Upper lobe of left lung (tissue), 6 donors: ENCODE measurements at regions not wholly inside any gene's neighbourhood (a gene's known extent, or its start where the extent isn't known, plus 50 kb on each side); places are given as distances from the start of the nearest gene placed in this dataset.

ENCODE experiments used
- ATAC-seq, 2 donors: fragments of 200-7000 bp; cut with Tn5 transposase; one replicate each; pipeline ENCODE4 v1.9.1; 2022; ENCODE audit warnings: mild to moderate bottlenecking in 2 of 2, moderate library complexity in 2 of 2; ENCODE audit not compliant: low FRiP score in 2 of 2
- DNase-seq, 2 donors: peaks; one replicate each; pipeline ENCODE4 v3.0.0-alpha.2; 2019 to 2020
- H3K27ac ChIP-seq, 4 donors: fragments of 200-600 bp; sonication (generic); one replicate each; pipeline ENCODE4 v1.5.1; 2016 to 2019
- H3K27me3 ChIP-seq, 4 donors: fragments of 200-600 bp; sonication (generic); one replicate each; pipeline ENCODE4 v1.5.1; 2017 to 2019
- H3K36me3 ChIP-seq, 4 donors: fragments of 200-600 bp; sonication (generic); one replicate each; pipeline ENCODE4 v1.5.1; 2016 to 2019
- H3K4me1 ChIP-seq, 4 donors: fragments of 200-600 bp; sonication (generic); one replicate each; pipeline ENCODE4 v1.5.1; 2018 to 2019
- H3K4me3 ChIP-seq, 4 donors: fragments of 200-600 bp; sonication (generic); one replicate each; pipeline ENCODE4 v1.5.1; 2017 to 2019; ENCODE audit warnings: mild to moderate bottlenecking in 2 of 4, moderate library complexity in 1 of 4
- H3K9me3 ChIP-seq, 4 donors: fragments of 200-600 bp; sonication (generic); one replicate each; pipeline ENCODE4 v1.5.1; 2018 to 2019
- EP300 ChIP-seq, 4 donors: sonication (generic); formaldehyde crosslinking; IDR thresholded peaks; one replicate each; pipeline ENCODE4 v1.5.1; 2017; ENCODE audit warnings: antibody characterized with exemption in 4 of 4, control low read depth in 2 of 4
- POLR2A ChIP-seq, 4 donors: fragments of 450-650 bp; IDR thresholded peaks; one replicate each; pipeline ENCODE4 v1.5.1; 2016 to 2017; ENCODE audit warnings: antibody characterized with exemption in 4 of 4, mild to moderate bottlenecking in 2 of 4
- POLR2AphosphoS5 ChIP-seq, 2 donors: sonication (generic); formaldehyde crosslinking; IDR thresholded peaks; one replicate each; pipeline ENCODE4 v1.5.1; 2017; ENCODE audit warnings: antibody characterized with exemption in 2 of 2
- WGBS, 2 donors: methylation state at CpG; one replicate each; pipeline ENCODE4 v1.1.5; 2017 to 2018; 5-methylcytosine and 5-hydroxymethylcytosine counted together
- TF ChIP-seq, protein P1 (sequence below), 6 experiments: fragments of 450-650 bp in 4 of 6; fragments of 200-600 bp in 2 of 6; sonication (generic) in 2 of 6; IDR thresholded peaks; one replicate each; pipeline ENCODE4 v1.5.1; 2016 to 2019; ENCODE audit warnings: antibody characterized with exemption in 6 of 6
- donor health status: DM: no; HTN: no; CAD: no; lungs with moderate emphysema.
- donor health status: DM: no; HTN: yes; CAD: no; lungs with severe emphysema.

DNA sequence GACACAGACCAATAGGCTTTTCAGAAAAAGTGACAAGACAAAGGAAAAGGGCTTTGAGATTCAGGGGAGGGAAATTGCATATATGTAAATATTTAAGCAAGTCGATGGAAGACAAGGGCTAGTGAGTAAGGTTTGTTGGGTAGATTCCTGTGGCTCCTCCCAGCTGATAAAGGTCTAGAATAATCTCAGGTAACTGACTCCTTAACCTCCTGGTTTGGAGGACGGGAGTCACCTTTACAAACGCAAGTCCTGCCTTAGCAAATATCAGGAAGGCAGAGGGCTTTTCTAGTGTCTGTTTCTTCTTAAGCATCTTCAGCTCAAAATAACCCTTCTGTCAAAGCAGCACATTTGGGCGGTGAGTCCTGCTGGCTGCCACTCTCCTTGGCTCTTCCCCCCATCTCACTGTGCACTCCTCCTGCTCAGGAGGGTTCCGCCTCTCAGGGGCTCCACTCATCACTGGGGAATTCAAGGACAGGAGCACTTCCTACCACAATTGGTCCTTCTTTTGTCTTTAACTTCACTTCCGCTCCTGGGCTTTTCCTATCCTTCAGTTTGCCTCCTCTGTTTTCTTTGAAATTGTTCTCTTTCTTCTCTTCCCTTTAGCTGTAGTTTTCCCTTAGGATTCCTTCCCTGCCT lies 496.3 kb upstream of the KLF6 start:
- H3K27ac ChIP-seq: peak overlapping the region; percentile 36 to 76 (median 62)
- H3K9me3 ChIP-seq: no peaks in the 10 kb centered on the region
- DNase-seq (no peak), ATAC-seq (no peak)
- no peak for TF ChIP-seq EP300 (IDR thresholded peaks at IDR 0.05)
- no peak for TF ChIP-seq POLR2A (IDR thresholded peaks at IDR 0.05)
- TF ChIP-seq POLR2AphosphoS5 (IDR thresholded peaks at IDR 0.05): no peak
- TF ChIP-seq, protein P1, sequence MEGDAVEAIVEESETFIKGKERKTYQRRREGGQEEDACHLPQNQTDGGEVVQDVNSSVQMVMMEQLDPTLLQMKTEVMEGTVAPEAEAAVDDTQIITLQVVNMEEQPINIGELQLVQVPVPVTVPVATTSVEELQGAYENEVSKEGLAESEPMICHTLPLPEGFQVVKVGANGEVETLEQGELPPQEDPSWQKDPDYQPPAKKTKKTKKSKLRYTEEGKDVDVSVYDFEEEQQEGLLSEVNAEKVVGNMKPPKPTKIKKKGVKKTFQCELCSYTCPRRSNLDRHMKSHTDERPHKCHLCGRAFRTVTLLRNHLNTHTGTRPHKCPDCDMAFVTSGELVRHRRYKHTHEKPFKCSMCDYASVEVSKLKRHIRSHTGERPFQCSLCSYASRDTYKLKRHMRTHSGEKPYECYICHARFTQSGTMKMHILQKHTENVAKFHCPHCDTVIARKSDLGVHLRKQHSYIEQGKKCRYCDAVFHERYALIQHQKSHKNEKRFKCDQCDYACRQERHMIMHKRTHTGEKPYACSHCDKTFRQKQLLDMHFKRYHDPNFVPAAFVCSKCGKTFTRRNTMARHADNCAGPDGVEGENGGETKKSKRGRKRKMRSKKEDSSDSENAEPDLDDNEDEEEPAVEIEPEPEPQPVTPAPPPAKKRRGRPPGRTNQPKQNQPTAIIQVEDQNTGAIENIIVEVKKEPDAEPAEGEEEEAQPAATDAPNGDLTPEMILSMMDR (IDR thresholded peaks at IDR 0.05): no peak
- no peak overlapping the region for H3K4me3 ChIP-seq
- no peaks in the 10 kb centered on the region for H3K36me3 ChIP-seq
- WGBS, 2 donors: 82 to 89% methylated on average over 6 of the region's 6 CpGs
- no peaks in the 10 kb centered on the region for H3K27me3 ChIP-seq
- H3K4me1 ChIP-seq: peaks cover 0 to 12% (median 6%) of the 10 kb centered on the region in 4 donors

DNA sequence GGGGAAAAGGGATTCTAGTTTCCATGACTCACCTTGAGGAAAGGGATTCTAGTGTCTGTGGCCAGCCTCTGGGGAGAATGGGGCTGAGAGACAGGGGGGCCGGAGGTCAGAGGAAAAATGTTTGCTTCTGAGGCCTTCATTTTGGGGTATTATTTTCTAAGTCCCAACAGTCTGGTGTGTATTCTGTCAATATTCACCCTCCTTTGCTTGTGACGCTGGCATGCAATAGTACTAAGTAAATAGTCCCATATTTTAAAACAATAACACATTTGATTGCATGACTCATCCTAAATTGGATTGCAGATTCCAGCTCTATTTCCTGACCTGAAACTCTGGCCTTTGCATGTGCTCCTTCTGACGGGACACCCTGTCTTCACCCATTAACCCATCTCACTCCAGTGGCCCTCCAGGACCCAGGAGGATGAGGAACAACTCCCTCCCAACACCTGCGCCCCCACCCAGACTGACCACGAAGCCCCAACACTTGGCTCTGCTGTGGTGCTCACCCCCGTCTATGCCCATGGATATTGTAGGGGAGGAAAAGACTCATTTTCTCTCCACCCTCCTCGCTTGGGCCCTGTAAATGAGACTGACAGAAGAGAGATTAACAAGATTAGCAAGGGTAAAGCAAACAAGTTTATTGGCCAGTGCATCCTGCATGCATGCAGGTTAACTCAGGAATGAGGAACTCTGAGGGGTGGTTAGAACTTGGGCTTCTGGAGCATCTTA lies 495.6 kb upstream of the KLF6 start:
- DNase-seq: no peak

DNA sequence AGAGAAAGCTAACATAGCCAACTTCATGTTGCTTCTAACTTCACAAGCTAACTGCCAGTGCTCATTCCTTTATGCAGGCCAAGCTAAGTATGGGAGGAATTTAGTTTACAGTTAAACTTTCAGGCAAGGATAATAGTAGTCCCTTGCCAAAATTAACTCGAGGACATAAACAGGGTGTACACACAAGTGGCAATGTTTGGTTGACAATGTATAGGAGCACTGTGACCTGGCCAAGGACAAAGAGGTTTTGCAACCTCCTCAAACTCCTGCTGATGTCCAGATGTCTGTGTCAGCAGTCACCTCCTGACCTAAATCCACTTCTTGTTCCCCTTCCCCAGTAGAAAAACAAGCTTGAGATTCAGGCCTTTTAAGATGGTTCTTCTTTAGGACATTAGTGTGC lies 494.6 kb upstream of the KLF6 start:
- WGBS, 2 donors: 14 to 20% methylated on average over 1 of the region's 1 CpG
- Histone ChIP-seq H3K27me3 (no peaks in the 10 kb centered on the region), H3K9me3 (no peaks in the 10 kb centered on the region), H3K27ac (peak overlapping the region; percentile 36 to 76 (median 68)), H3K4me3 (no peak overlapping the region), H3K4me1 (peaks cover 0 to 12% (median 6%) of the 10 kb centered on the region in 4 donors), H3K36me3 (no peaks in the 10 kb centered on the region)
- peak in 2 of 4 donors; percentile 2 to 43 for TF ChIP-seq EP300 (IDR thresholded peaks at IDR 0.05)
- TF ChIP-seq, protein P1 (IDR thresholded peaks at IDR 0.05): no peak
- ATAC-seq (peak in 1 of 2 donors; percentile 23), DNase-seq (no peak)

More for the DNA sequence above, 495.6 kb upstream of the KLF6 start:
- no peaks in the 10 kb centered on the region for H3K9me3 ChIP-seq
- H3K36me3 ChIP-seq: no peaks in the 10 kb centered on the region
- WGBS, 2 donors: 76 to 80% methylated on average over 7 of the region's 7 CpGs
- H3K27ac ChIP-seq: peak overlapping the region; percentile 36 to 76 (median 68)
- no peak overlapping the region for H3K4me3 ChIP-seq
- peak; percentile 10 to 73 for ATAC-seq
- TF ChIP-seq, protein P1 (IDR thresholded peaks at IDR 0.05): no peak
- TF ChIP-seq POLR2A (IDR thresholded peaks at IDR 0.05) (no peak), EP300 (IDR thresholded peaks at IDR 0.05) (peak in 2 of 4 donors; percentile 7 to 65), POLR2AphosphoS5 (IDR thresholded peaks at IDR 0.05) (peak; percentile 34 to 45)
- H3K27me3 ChIP-seq: no peaks in the 10 kb centered on the region
- H3K4me1 ChIP-seq: peaks cover 0 to 12% (median 6%) of the 10 kb centered on the region in 4 donors

DNA sequence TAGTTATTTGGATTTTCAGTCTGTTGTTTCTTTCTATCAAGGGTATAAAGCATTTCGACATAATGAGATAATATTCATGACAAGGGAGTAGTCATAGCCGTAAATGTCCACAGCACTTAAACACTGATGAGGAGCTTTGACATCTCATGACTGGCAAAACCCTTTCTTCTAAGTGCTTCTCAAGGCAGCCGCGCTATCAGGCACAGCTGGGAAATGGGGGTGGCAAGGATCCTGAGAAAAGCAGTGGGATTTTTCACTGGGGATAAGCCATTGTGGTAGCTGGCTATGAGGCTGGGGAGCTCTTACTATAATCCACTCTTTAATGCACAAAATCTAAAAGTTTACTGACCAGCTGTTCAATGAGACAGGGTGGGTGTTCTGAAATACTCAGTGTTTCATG lies 493.2 kb upstream of the KLF6 start:
- no peaks in the 10 kb centered on the region for H3K36me3 ChIP-seq
- H3K4me3 ChIP-seq: no peak overlapping the region
- DNase-seq (no peak), ATAC-seq (no peak)
- 82 to 83% methylated on average over 4 of the region's 4 CpGs for WGBS, 2 donors
- no peaks in the 10 kb centered on the region for H3K9me3 ChIP-seq
- peaks cover 0 to 12% (median 6%) of the 10 kb centered on the region in 4 donors for H3K4me1 ChIP-seq
- TF ChIP-seq POLR2A (IDR thresholded peaks at IDR 0.05) (no peak), EP300 (IDR thresholded peaks at IDR 0.05) (no peak), POLR2AphosphoS5 (IDR thresholded peaks at IDR 0.05) (no peak)
- TF ChIP-seq, protein P1 (IDR thresholded peaks at IDR 0.05): no peak
- no peaks in the 10 kb centered on the region for H3K27me3 ChIP-seq
- H3K27ac ChIP-seq: peak overlapping the region in 3 of 4 donors; percentile 36 to 76 (median 62)
